ENCODE measurements at regions not wholly inside any gene's neighbourhood (a gene's known extent, or its start where the extent isn't known, plus 50 kb on each side); places are given as distances from the start of the nearest gene placed in this dataset.

DNA sequence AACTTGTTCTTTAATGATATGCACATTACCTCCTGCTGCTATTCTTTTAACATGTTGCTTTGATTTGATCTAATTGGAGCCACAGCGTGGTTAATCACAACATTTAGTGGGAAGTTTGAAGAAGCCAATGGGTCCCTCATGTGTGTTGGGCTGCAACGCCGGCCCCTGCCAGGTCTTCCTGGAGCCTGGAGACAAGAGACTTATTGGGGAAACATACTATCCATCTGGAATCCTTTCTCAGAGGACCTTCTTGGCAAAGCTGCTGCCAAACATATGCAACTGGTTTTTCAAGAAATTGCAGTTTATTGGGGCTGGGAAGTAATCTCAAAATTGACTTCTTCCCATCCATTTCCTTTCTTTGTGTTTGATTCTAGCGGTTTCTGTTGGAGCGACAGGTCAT lies 396.3 kb upstream of the PROK2 start:
- H3K9me3 Mint-ChIP-seq: no peaks in the 10 kb centered on the region
- DNase-seq (ENCODE audit: low spot score in 2 of 2): no peak
- no peak for ATAC-seq
- no peak overlapping the region for H3K27ac Mint-ChIP-seq
- no peak overlapping the region for H3K4me3 Mint-ChIP-seq
- no peaks in the 10 kb centered on the region for H3K36me3 Mint-ChIP-seq
- H3K4me1 Mint-ChIP-seq: peaks cover 6% of the 10 kb centered on the region

DNA sequence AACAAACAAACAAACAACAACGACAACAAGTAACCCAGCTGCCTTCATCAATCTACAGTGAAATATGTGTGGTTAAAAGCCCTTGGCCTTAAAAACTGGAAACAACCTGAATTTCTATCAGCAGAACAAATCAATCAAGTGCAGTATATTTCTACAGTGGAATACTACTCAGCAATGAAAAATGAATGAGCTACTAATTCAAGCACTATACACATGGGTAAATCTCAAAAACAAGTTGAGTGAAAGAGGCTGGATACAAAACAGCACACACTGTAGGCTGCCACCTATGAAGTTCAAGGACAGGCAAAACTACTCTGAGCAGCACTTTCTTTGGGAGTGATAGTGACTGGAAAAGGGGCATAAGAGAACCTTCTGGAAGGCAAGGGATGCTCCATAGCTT lies 395.5 kb upstream of the PROK2 start:
- Mint-ChIP-seq H3K36me3 (no peaks in the 10 kb centered on the region), H3K27ac (no peak overlapping the region), H3K4me1 (peaks cover 6% of the 10 kb centered on the region), H3K9me3 (peaks cover 2% of the 10 kb centered on the region), H3K4me3 (no peak overlapping the region)
- DNase-seq (ENCODE audit: low spot score in 2 of 2) (no peak), ATAC-seq (no peak)

DNA sequence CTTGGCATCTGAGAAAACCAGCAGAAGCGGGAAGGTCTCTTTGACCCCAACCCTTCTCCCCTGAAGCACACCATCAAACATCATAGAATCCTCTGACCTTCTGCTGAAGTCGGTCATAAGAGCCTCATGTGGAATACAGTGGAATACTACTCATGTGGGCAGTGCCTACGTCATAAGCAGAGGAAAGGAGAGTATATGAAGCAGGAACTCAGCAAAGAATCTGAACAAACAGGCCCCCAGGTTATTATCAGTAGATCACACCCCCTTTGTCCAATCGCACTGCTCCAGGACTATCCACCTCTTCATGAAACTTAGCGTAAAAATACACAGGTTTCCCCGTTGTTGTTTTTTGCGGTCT lies 394.1 kb upstream of the PROK2 start:
- H3K4me1 Mint-ChIP-seq: peaks cover 6% of the 10 kb centered on the region
- no peaks in the 10 kb centered on the region for H3K36me3 Mint-ChIP-seq
- no peak overlapping the region for H3K4me3 Mint-ChIP-seq
- no peak for DNase-seq (ENCODE audit: low spot score in 2 of 2)
- peaks cover 2% of the 10 kb centered on the region for H3K9me3 Mint-ChIP-seq
- no peak overlapping the region for H3K27ac Mint-ChIP-seq
- no peak for ATAC-seq

DNA sequence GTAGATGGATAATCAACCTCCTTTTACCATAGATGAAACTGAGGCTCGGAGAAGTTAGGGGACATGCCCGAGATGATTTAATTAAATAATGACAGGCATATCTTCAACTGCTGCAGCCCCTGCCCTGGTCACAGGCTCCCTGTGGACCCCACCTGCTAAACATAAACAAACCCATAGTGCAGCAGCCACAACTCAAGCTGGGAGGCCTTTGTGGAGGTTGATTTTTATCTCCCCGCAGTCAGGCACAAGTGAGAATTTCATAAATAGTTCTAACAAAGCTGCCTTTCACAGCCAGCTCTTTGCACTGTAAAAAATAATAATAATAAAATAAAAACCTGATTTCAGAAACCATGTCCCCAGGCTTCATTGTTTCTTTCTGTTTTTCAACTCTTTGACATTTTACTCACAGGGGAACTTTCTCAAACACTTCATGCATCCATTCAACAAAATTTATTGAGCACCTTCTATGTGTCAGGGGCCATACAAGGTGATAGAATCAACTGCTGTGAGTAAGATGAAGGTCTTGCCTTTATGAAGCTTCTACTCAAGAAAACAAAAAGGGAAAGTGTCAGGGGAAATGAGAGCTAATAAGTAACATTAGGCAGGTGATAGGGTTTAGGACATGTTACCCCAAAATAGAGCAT lies 393.6 kb upstream of the PROK2 start:
- H3K4me1 Mint-ChIP-seq: peaks cover 6% of the 10 kb centered on the region
- DNase-seq (ENCODE audit: low spot score in 2 of 2): no peak
- H3K4me3 Mint-ChIP-seq: no peak overlapping the region
- no peak for ATAC-seq
- H3K9me3 Mint-ChIP-seq: peaks cover 2% of the 10 kb centered on the region
- no peaks in the 10 kb centered on the region for H3K36me3 Mint-ChIP-seq
- no peak overlapping the region for H3K27ac Mint-ChIP-seq

DNA sequence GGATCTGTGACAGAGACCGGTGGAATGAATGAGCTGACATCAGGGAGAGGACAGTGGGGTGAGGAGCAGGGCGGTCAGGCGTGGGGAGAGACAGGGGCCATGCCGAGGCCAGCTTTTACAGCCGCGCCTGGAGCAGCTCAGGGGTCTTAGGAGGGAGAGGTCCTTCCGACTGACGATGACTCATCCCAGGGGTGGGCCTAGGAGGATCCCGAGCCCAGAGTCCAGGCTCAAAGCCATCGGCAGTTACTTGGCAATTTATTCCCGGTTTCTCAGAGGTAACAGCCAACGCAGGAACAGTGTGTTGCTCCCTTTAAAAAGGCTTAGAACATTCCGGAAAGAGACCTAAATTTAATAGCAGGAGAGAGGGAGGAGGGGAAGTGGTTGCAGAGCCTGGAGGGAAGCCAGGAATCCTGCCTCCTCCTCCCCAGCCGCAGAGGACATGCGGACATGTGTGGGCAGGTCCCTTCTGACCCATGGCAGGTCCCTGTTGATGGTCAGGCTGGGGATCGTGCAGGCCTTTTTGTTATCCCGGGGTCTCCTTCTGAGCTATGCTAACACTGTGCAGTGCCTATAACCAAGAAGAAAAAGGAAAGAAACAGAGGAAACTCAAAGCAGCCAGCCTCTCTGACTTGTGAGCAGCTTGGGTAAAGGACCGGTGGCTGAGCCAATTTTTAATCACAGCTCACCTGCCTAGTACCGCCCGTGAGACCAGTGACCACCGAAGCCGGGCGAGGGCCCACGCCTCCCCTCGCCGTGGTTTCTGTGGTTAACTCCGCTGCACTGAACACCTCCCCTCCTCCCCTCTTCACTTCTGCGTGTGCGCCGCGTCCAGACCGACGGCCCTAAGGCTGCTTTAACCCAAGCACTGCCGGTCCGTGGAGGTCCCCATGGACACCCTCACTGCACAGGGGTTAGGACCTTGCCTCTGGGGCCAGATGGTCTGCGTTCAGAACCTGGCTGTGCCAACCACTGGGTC lies 392.4 kb upstream of the PROK2 start:
- Mint-ChIP-seq H3K27ac (no peak overlapping the region), H3K36me3 (no peaks in the 10 kb centered on the region), H3K9me3 (peaks cover 2% of the 10 kb centered on the region), H3K4me1 (peaks cover 6% of the 10 kb centered on the region), H3K4me3 (no peak overlapping the region)
- ATAC-seq: peak; percentile 33
- no peak for DNase-seq (ENCODE audit: low spot score in 2 of 2)

DNA sequence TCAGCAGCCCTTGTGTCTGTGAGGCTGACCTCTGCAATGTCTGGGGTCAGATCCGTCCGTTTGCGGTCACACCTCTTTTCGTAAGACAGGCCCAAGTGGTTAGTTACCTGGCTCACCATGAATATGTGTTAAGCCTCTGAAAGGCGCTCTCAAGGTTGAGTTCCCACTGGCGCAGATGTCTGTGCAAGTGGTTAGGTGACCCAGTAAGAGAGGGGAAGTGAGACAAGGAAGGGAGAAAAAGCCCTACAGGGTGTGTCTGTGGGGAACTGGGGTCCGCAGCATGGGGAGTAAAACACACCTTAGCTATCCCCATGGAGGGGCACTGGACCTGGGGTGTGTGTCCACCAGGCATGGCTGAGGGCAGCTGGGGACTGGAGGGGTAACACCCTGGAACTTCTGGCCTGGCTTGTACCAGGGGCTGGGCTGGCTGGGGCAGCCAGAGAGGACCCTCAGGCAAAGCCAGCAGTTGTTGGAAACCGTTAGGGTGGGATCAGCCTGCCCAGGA lies 391.6 kb upstream of the PROK2 start:
- ATAC-seq (peak; percentile 15), DNase-seq (ENCODE audit: low spot score in 2 of 2) (no peak)
- Mint-ChIP-seq H3K36me3 (no peaks in the 10 kb centered on the region), H3K9me3 (peaks cover 2% of the 10 kb centered on the region), H3K4me1 (peaks cover 6% of the 10 kb centered on the region), H3K27ac (no peak overlapping the region), H3K4me3 (no peak overlapping the region)

DNA sequence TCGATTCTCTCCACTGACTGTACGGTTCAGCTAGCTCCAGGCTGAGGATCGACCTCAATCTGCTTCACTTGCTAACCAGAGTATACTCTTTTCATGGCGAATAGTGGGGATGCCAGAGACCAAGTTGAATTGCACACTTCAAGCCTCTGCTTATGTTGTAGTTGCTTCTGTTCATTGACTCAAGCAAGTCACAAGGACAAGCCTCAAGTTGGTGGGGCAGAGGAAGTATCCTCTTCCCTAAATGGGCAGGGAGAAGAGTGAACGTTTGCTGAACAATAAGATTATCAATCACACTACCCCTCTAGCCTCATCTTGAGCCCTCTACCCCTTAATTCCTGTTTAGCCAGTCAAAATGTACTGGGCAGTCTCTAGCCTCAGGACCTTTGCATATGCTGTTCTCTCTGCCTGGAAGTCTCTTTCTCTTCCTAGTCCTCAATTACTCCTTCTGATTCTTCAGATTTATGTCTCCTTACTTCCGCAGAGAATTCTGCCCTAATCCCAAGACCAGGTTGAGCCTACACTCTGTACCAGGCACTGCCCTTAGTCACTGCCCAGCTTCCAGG lies 390.4 kb upstream of the PROK2 start:
- Mint-ChIP-seq H3K27ac (no peak overlapping the region), H3K36me3 (no peaks in the 10 kb centered on the region), H3K4me3 (no peak overlapping the region), H3K9me3 (peaks cover 2% of the 10 kb centered on the region), H3K4me1 (peaks cover 6% of the 10 kb centered on the region)
- DNase-seq (ENCODE audit: low spot score in 2 of 2) (no peak), ATAC-seq (no peak)

DNA sequence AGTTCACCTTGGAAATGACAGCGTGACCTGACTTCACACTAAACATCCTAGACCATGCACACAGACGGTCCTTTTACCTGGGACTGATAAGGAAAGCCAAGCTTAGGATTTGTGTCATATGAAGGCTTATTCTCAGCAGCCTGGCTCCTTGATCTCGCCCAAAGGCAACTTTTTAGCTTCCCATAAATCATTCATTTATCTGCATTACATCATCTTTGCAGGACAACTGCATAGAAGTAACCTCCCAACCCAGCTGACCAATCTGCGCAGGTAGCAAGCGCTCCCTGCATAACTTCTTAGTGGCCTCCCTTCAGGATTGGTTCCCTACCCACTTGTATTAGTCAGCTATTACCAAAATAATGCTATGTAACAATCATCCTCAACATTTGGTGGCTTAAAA lies 389.9 kb upstream of the PROK2 start:
- peaks cover 6% of the 10 kb centered on the region for H3K4me1 Mint-ChIP-seq
- H3K27ac Mint-ChIP-seq: no peak overlapping the region
- no peak for ATAC-seq
- peaks cover 2% of the 10 kb centered on the region for H3K9me3 Mint-ChIP-seq
- no peaks in the 10 kb centered on the region for H3K36me3 Mint-ChIP-seq
- DNase-seq (ENCODE audit: low spot score in 2 of 2): no peak
- H3K4me3 Mint-ChIP-seq: no peak overlapping the region

DNA sequence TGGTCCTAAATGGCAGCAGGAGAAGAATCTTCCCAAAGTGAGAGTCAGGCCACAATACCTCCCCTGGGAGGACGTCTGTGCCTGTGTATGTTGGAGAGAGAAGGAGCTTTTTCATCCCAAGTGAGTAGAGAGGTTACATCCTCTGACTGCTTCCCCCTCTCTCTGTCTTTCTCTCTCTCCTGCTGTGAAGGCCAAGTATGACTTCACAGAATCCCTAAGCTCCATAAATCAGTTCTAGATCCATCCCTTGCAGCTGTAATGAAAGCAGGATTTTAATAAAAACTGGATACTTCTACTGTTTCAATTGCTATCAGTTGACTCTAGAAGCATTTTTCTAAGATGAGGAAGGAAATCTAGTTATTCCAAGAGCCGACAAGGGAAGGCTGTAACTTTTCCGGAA lies 389.1 kb upstream of the PROK2 start:
- no peak for ATAC-seq
- peaks cover 2% of the 10 kb centered on the region for H3K9me3 Mint-ChIP-seq
- H3K4me3 Mint-ChIP-seq: no peak overlapping the region

DNA sequence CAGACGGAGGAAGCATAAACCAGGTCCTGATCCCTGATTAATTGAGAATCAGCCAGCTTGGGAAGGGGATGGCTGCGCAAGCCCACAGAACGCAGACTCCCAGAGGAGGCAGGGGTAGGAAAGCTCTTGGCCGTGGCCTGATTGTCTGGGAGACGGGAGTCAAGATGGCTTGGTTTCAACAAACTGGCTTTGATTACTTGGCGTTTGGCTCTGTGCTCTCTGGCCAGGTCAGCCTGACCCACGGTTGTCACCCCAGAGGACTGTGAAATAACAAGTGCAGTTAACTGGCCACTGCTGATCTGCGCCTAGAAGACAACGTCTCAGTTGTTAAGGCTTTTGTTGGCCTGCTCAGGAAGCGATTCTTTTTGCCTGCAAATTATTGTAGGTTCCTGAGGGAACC lies 387.0 kb upstream of the PROK2 start:
- H3K27ac Mint-ChIP-seq: no peak overlapping the region
- H3K4me1 Mint-ChIP-seq: peaks cover 5% of the 10 kb centered on the region
- DNase-seq (ENCODE audit: low spot score in 2 of 2): no peak
- no peak overlapping the region for H3K4me3 Mint-ChIP-seq
- ATAC-seq: no peak
- H3K9me3 Mint-ChIP-seq: peaks cover 2% of the 10 kb centered on the region
- H3K36me3 Mint-ChIP-seq: no peaks in the 10 kb centered on the region

More for the DNA sequence above, 389.1 kb upstream of the PROK2 start:
- DNase-seq (ENCODE audit: low spot score in 2 of 2): no peak
- Mint-ChIP-seq H3K4me1 (peaks cover 6% of the 10 kb centered on the region), H3K36me3 (no peaks in the 10 kb centered on the region), H3K27ac (no peak overlapping the region)

DNA sequence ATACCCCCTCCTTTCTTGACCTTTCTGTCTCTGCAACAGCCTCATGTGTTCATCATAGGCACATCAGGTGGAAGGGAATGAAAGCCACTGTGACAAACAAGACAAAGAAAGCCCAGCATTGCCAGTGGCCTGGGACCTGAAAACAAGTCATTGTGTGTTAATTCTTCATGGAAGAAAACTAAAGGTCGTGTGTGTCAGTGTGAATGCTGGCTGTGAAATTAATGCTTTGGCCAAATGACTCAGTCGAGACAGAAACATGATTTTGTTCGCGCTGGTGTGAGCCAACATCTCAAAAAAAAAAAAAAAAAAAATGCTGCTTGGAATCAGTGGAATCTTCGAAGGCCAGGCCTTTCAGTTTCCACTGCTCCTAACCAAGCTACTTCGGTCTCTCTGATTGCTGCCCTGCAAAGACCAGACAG lies 386.5 kb upstream of the PROK2 start:
- H3K9me3 Mint-ChIP-seq: peaks cover 2% of the 10 kb centered on the region
- H3K4me1 Mint-ChIP-seq: no peaks in the 10 kb centered on the region
- H3K4me3 Mint-ChIP-seq: no peak overlapping the region
- H3K36me3 Mint-ChIP-seq: no peaks in the 10 kb centered on the region
- ATAC-seq: no peak
- H3K27ac Mint-ChIP-seq: no peak overlapping the region
- DNase-seq (ENCODE audit: low spot score in 2 of 2): no peak

DNA sequence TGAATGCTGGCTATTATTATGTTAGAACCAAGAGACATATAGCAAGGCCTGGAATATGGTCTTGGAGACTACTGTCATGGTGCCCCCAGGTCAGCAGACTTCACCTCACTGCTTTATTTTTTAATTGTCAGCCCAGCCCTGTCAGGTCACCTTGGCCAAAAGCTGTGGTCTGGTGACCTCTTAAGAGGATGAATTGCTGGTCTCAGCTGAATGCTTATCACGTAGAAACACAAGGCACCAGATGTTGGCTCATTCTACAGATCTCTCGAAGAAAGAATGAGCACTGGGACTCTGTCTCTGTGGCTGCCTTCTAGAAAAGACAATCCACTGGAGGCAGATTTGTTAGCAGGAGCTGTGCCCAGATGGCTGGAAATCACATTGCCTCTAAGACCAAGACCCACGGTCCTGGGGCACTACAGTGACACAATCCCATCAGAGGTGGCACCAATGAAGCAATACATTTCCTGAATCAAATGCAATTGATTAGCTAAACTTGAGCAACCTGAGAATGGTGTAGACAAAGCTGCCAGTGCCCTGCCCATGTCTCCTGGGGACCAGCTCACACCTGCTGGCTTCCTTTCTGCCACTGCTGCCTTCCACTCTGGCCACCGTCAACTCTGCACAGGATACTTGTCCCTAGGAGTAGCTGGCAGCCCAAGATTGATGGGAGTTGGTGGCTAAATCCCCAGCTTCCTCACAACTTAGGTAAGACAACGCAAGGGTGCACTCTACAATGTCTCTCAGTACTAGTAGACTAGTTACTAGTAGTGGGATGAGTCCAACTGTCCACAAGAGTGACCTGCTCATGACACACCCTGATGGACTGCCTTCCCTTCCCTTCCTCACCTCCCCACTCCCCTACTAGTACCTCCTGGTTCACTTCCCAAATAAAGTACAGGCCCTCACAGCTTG lies 384.9 kb upstream of the PROK2 start:
- H3K9me3 Mint-ChIP-seq: no peaks in the 10 kb centered on the region
- H3K27ac Mint-ChIP-seq: no peak overlapping the region
- DNase-seq (ENCODE audit: low spot score in 2 of 2) (no peak), ATAC-seq (no peak)
- no peaks in the 10 kb centered on the region for H3K4me1 Mint-ChIP-seq
- no peaks in the 10 kb centered on the region for H3K36me3 Mint-ChIP-seq
- H3K4me3 Mint-ChIP-seq: no peak overlapping the region

DNA sequence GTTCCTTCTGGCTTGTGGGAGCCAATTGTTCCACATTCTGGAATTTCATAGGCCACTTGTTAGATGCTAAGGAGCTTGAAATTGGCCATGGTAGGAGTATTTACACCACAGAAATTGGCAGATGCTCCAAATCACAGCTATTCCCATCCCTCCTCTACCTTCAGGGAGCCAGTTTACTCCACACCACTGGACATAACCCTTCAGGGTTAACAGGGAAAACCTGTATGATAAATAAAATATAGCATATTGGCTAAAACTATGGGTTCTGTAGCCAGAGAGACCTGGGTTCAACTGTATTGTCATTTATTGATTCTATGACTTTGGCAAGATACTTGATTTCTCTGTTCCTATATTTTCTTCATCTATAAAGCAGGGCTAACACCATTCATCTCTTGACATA lies 384.2 kb upstream of the PROK2 start:
- H3K4me3 Mint-ChIP-seq: no peak overlapping the region
- no peak for ATAC-seq
- no peak overlapping the region for H3K27ac Mint-ChIP-seq
- no peak for DNase-seq (ENCODE audit: low spot score in 2 of 2)
- H3K9me3 Mint-ChIP-seq: no peaks in the 10 kb centered on the region
- H3K4me1 Mint-ChIP-seq: no peaks in the 10 kb centered on the region
- no peaks in the 10 kb centered on the region for H3K36me3 Mint-ChIP-seq

DNA sequence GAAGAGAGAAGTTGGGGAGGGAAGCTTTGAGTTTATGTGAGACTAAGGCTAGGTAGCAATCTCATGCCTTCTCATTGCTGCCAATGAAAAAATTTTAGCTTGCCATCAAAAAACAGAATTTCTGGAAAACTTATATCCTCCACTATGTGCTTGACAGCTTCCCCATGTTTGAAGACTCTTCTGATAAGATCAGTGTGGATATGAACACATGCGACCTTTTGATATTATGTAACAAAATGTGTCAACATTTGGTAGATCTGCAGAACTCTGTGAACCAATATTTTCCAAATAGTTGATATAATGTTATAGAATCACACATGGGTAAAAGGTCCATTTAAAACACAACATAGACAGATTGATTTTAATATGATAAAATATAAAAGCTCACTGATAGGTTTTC lies 380.9 kb upstream of the PROK2 start:
- H3K36me3 Mint-ChIP-seq: no peaks in the 10 kb centered on the region
- H3K9me3 Mint-ChIP-seq: no peaks in the 10 kb centered on the region
- no peaks in the 10 kb centered on the region for H3K4me1 Mint-ChIP-seq
- no peak overlapping the region for H3K27ac Mint-ChIP-seq
- H3K4me3 Mint-ChIP-seq: no peak overlapping the region
- ATAC-seq (no peak), DNase-seq (ENCODE audit: low spot score in 2 of 2) (no peak)

DNA sequence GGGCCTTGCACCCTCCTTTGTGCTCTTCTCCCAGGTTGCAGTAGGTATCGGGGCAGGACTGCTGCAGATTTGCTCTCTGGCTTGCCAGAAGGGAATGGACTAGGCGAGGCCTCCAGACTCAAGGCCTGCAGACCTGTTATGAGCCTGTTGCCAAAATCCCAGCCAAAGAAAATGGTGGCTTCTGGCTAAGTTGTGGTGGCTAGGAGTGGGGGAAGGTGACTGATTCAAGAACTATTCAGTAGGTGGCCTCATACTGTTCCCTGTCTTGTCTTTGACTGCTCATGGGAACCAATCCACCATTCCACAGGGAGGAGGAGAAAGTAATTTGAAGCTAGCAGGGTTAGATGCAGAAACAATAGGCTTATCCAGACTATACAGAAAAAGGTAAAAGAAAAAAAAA lies 380.4 kb upstream of the PROK2 start:
- DNase-seq (ENCODE audit: low spot score in 2 of 2): no peak
- Mint-ChIP-seq H3K4me1 (no peaks in the 10 kb centered on the region), H3K27ac (no peak overlapping the region), H3K4me3 (no peak overlapping the region), H3K9me3 (no peaks in the 10 kb centered on the region), H3K36me3 (no peaks in the 10 kb centered on the region)
- no peak for ATAC-seq
